Right atrium auricular region (tissue), 2 donors: ENCODE measurements at regions not wholly inside any gene's neighbourhood (a gene's known extent, or its start where the extent isn't known, plus 50 kb on each side); places are given as distances from the start of the nearest gene placed in this dataset.

Source experiments
- DNase-seq: peaks from one replicate; pipeline ENCODE4 v3.0.0-alpha.2; 2019; ENCODE audit warnings: low spot score
- H3K27ac ChIP-seq, 2 donors: fragments of 200-600 bp; sonication (generic); 1 replicate in 1 of 2; 2 replicates in 1 of 2; pipeline ENCODE4 v1.5.1; 2016 to 2019
- H3K27me3 ChIP-seq, 2 donors: fragments of 200-600 bp; sonication (generic); one replicate each; pipeline versions ENCODE4 v1.5.1 to v1.6.0; 2017 to 2019
- H3K36me3 ChIP-seq: fragments of 200-600 bp; sonication (generic); one replicate; pipeline ENCODE4 v1.5.1; 2016
- H3K4me1 ChIP-seq, 2 donors: fragments of 200-600 bp; sonication (generic); one replicate each; pipeline versions ENCODE4 v1.5.1 to v1.6.0; 2017 to 2019
- H3K4me3 ChIP-seq, 2 donors: fragments of 200-600 bp; sonication (generic); 1 replicate in 1 of 2; 2 replicates in 1 of 2; pipeline ENCODE4 v1.5.1; 2017 to 2019; ENCODE audit warnings: mild to moderate bottlenecking in 1 of 2, moderate library complexity in 1 of 2
- H3K9me3 ChIP-seq, 2 donors: fragments of 200-600 bp; sonication (generic); one replicate each; pipeline ENCODE4 v1.5.1; 2019
- CTCF ChIP-seq, 2 donors: fragments of 200-600 bp; sonication (generic); IDR thresholded peaks; one replicate each; pipeline ENCODE4 v1.5.1; 2019; ENCODE audit warnings: antibody characterized with exemption in 2 of 2

- H3K4me3 ChIP-seq: no peak overlapping the region
- no peaks in the 10 kb centered on the region for H3K4me1 ChIP-seq
- H3K27ac ChIP-seq: no peak overlapping the region
- peaks cover 4 to 10% of the 10 kb centered on the region in 2 donors for H3K9me3 ChIP-seq
- no peak for TF ChIP-seq CTCF (IDR thresholded peaks at IDR 0.05)
- no peak for DNase-seq
- no peaks in the 10 kb centered on the region for H3K27me3 ChIP-seq
- no peaks in the 10 kb centered on the region for H3K36me3 ChIP-seq
Observed at GRCh38 chr15:39054128-39054732, 489.6 kb upstream of the RASGRP1 start.

- no peaks in the 10 kb centered on the region for H3K4me1 ChIP-seq
- H3K36me3 ChIP-seq: no peaks in the 10 kb centered on the region
- no peaks in the 10 kb centered on the region for H3K9me3 ChIP-seq
- H3K27me3 ChIP-seq: no peaks in the 10 kb centered on the region
- TF ChIP-seq CTCF (IDR thresholded peaks at IDR 0.05): no peak
- no peak overlapping the region for H3K27ac ChIP-seq
- no peak overlapping the region for H3K4me3 ChIP-seq
- DNase-seq: no peak
Observed at GRCh38 chr15:39056357-39056756, 491.7 kb upstream of the RASGRP1 start.

- Histone ChIP-seq H3K36me3 (no peaks in the 10 kb centered on the region), H3K9me3 (no peaks in the 10 kb centered on the region), H3K4me1 (no peaks in the 10 kb centered on the region), H3K27ac (no peak overlapping the region), H3K27me3 (no peaks in the 10 kb centered on the region), H3K4me3 (no peak overlapping the region)
- TF ChIP-seq CTCF (IDR thresholded peaks at IDR 0.05): no peak
- no peak for DNase-seq
Observed at GRCh38 chr15:39058351-39059131, 493.9 kb upstream of the RASGRP1 start.

- Histone ChIP-seq H3K9me3 (no peaks in the 10 kb centered on the region), H3K36me3 (no peaks in the 10 kb centered on the region), H3K27me3 (no peaks in the 10 kb centered on the region), H3K4me3 (no peak overlapping the region), H3K27ac (no peak overlapping the region), H3K4me1 (no peaks in the 10 kb centered on the region)
- TF ChIP-seq CTCF (IDR thresholded peaks at IDR 0.05): no peak
- DNase-seq: no peak
Observed at GRCh38 chr15:39059917-39060316, 495.3 kb upstream of the RASGRP1 start.

GRCh38 chr15:39061952-39062464 lies 497.4 kb upstream of the RASGRP1 start:
- DNase-seq: no peak
- Histone ChIP-seq H3K36me3 (no peaks in the 10 kb centered on the region), H3K9me3 (no peaks in the 10 kb centered on the region), H3K4me1 (no peaks in the 10 kb centered on the region), H3K4me3 (no peak overlapping the region), H3K27me3 (no peaks in the 10 kb centered on the region), H3K27ac (no peak overlapping the region)
- TF ChIP-seq CTCF (IDR thresholded peaks at IDR 0.05): no peak
